Keratinocyte (primary cell): ENCODE measurements at regions not wholly inside any gene's neighbourhood (a gene's known extent, or its start where the extent isn't known, plus 50 kb on each side); places are given as distances from the start of the nearest gene placed in this dataset.
A peak's percentile ranks its signal among the peaks of the same experiment; 100 is the strongest.

Experiments
- DNase-seq: peaks from one replicate; pipeline ENCODE4 v3.0.0-alpha.2; 2011; ENCODE audit warnings: low read depth, missing footprints, low spot score
- FAIRE-seq: peaks from 2 replicates; lab custom pipeline; 2011; peaks lifted over from hg19 to GRCh38; lab: Jason Lieb, UNC
- H2AFZ ChIP-seq: 2 replicates; pipeline ENCODE4 v1.6.0; 2012; ENCODE audit warnings: low read length, control low read depth, inconsistent platforms; ENCODE audit not compliant: control insufficient read depth
- H3K27ac ChIP-seq: 2 replicates; pipeline ENCODE4 v1.5.1; 2011; ENCODE audit warnings: low read length; ENCODE audit not compliant: control insufficient read depth, insufficient read depth
- H3K27me3 ChIP-seq: 3 replicates; pipeline ENCODE4 v1.6.0; 2011; ENCODE audit warnings: low read length; ENCODE audit not compliant: control insufficient read depth, insufficient read depth; ENCODE audit errors: extremely low read depth
- H3K36me3 ChIP-seq, 2 experiments: 2 replicates in 1 of 2; 3 replicates in 1 of 2; pipeline ENCODE4 v1.5.1; 2011; ENCODE audit warnings: low read length in 2 of 2, mild to moderate bottlenecking in 1 of 2; ENCODE audit not compliant: control insufficient read depth in 2 of 2, insufficient read depth in 2 of 2; ENCODE audit errors: extremely low read depth in 1 of 2
- H3K4me1 ChIP-seq: 3 replicates; pipeline ENCODE4 v1.5.1; 2011; ENCODE audit warnings: low read length; ENCODE audit not compliant: control insufficient read depth, insufficient read depth; ENCODE audit errors: extremely low read depth
- H3K4me2 ChIP-seq: 3 replicates; pipeline ENCODE4 v1.6.0; 2011; ENCODE audit warnings: low read depth, low read length; ENCODE audit not compliant: control insufficient read depth, insufficient read depth; ENCODE audit errors: extremely low read depth
- H3K4me3 ChIP-seq, 3 experiments: fragments of 200-600 bp in 1 of 3; sonication (generic) in 1 of 3; 2 replicates in 2 of 3; 3 replicates in 1 of 3; pipeline ENCODE4 v1.5.1; 2011 to 2016; ENCODE audit warnings: low read length in 3 of 3, mild to moderate bottlenecking in 3 of 3, control low read depth in 2 of 3, inconsistent platforms in 1 of 3, low read depth in 1 of 3, mixed read lengths in 1 of 3, mixed run types in 1 of 3, moderate library complexity in 1 of 3; ENCODE audit not compliant: control insufficient read depth in 2 of 3, insufficient read depth in 2 of 3; ENCODE audit errors: extremely low read depth in 1 of 3
- H3K79me2 ChIP-seq: 2 replicates; pipeline ENCODE4 v1.6.0; 2012; ENCODE audit warnings: low read length; ENCODE audit not compliant: control insufficient read depth, insufficient read depth
- H3K9ac ChIP-seq: 3 replicates; pipeline ENCODE4 v1.6.0; 2011; ENCODE audit warnings: low read length; ENCODE audit not compliant: control insufficient read depth, insufficient read depth; ENCODE audit errors: extremely low read depth
- H3K9me1 ChIP-seq: 3 replicates; pipeline ENCODE4 v1.6.0; 2011; ENCODE audit warnings: low read length; ENCODE audit not compliant: control insufficient read depth, insufficient read depth; ENCODE audit errors: extremely low read depth
- H3K9me3 ChIP-seq: 2 replicates; pipeline ENCODE4 v1.5.1; 2012; ENCODE audit warnings: low read depth, low read length; ENCODE audit not compliant: control insufficient read depth
- H4K20me1 ChIP-seq: 3 replicates; pipeline ENCODE4 v1.6.0; 2011; ENCODE audit warnings: low read length; ENCODE audit not compliant: control insufficient read depth, insufficient read depth; ENCODE audit errors: extremely low read depth
- EZH2 ChIP-seq: IDR thresholded peaks from one replicate; pipeline ENCODE4 v1.6.1; 2012; ENCODE audit warnings: inconsistent platforms, mild to moderate bottlenecking, low read length, moderate library complexity
- dilution Hi-C: fragments of 300-500 bp; cut with MboI; formaldehyde crosslinking; loops from one replicate; pipeline ENCODE4 v1.7.0; 2020; ENCODE audit warnings: low sequenced_read_pairs; ENCODE audit not compliant: extremely low pct_ligation_motif_present
- TF ChIP-seq, protein P1 (sequence below), 3 experiments: IDR thresholded peaks in 1 of 3; conservative IDR thresholded peaks in 1 of 3; optimal IDR thresholded peaks in 1 of 3; 2 replicates in 2 of 3; 3 replicates in 1 of 3; pipeline versions ENCODE3 to v1.5.1; 2011; ENCODE audit warnings: low read length in 3 of 3, mild to moderate bottlenecking in 3 of 3, moderate library complexity in 2 of 3, control low read depth in 1 of 3, inconsistent platforms in 1 of 3; ENCODE audit not compliant: insufficient read depth in 2 of 3; ENCODE audit errors: extremely low read depth in 1 of 3

DNA sequence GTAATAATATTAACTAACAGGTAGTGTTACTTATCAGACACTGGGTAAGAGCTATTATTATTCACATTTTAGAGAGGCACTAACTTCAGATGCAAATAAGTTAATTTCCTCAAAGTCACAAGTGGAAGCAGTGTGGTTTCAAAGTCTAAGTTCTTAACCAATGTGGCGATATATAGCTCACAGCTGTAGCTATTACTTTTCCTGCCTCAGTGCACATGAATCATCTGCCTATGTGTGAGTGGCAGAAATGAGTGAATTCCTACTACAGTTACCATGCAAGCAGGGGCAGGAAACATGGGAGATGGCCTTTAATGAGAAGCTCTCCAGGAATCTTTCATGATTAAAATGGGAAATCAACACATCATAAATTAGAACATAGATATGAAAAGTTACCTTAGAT is 126.2 kb upstream of the EYA4 start:
- Histone ChIP-seq H3K27ac (no peak overlapping the region), H3K79me2 (no peaks in the 10 kb centered on the region), H2AFZ (no peak overlapping the region), H3K36me3 (no peaks in the 10 kb centered on the region), H3K4me3 (no peak overlapping the region), H3K4me1 (no peaks in the 10 kb centered on the region), H3K27me3 (no peaks in the 10 kb centered on the region), H4K20me1 (no peaks in the 10 kb centered on the region), H3K4me2 (no peak overlapping the region), H3K9ac (no peak overlapping the region), H3K9me3 (no peaks in the 10 kb centered on the region), H3K9me1 (no peaks in the 10 kb centered on the region)
- DNase-seq (peak; percentile 9), FAIRE-seq (no peak)
- dilution Hi-C loops = no loop called here
- TF ChIP-seq EZH2 = no peak
- TF ChIP-seq, protein P1, sequence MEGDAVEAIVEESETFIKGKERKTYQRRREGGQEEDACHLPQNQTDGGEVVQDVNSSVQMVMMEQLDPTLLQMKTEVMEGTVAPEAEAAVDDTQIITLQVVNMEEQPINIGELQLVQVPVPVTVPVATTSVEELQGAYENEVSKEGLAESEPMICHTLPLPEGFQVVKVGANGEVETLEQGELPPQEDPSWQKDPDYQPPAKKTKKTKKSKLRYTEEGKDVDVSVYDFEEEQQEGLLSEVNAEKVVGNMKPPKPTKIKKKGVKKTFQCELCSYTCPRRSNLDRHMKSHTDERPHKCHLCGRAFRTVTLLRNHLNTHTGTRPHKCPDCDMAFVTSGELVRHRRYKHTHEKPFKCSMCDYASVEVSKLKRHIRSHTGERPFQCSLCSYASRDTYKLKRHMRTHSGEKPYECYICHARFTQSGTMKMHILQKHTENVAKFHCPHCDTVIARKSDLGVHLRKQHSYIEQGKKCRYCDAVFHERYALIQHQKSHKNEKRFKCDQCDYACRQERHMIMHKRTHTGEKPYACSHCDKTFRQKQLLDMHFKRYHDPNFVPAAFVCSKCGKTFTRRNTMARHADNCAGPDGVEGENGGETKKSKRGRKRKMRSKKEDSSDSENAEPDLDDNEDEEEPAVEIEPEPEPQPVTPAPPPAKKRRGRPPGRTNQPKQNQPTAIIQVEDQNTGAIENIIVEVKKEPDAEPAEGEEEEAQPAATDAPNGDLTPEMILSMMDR (optimal IDR thresholded peaks at IDR 0.05 in 1 of 3, IDR thresholded peaks at IDR 0.05 in 1 of 3, conservative IDR thresholded peaks at IDR 0.05 in 1 of 3; ENCODE audit: extremely low read depth in 1 of 3, insufficient read depth in 2 of 3, low read length in 3 of 3) = no peak

DNA sequence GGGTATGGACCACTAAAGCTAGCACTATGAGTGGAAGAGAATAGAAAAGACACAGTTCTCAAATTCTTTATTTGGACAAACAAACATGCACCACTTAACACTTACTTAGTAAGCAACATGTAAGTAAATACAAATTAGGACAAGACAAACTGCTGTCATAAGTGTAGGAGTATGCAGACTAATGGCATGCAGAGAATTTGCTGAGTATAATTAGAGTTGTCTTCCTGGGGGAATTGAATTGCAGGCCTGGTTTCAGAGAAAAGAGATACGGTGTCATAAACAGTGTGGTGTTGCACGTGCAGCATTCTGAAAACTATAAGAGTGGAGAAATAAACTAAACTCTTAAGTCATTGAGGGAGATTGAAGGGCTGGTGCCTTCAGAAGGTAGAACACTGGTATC is 125.2 kb upstream of the EYA4 start:
- no peak for FAIRE-seq
- TF ChIP-seq, protein P1 (optimal IDR thresholded peaks at IDR 0.05 in 1 of 3, IDR thresholded peaks at IDR 0.05 in 1 of 3, conservative IDR thresholded peaks at IDR 0.05 in 1 of 3; ENCODE audit: extremely low read depth in 1 of 3, insufficient read depth in 2 of 3, low read length in 3 of 3) = no peak
- no peak for TF ChIP-seq EZH2
- Histone ChIP-seq H3K27ac (no peak overlapping the region), H4K20me1 (no peaks in the 10 kb centered on the region), H3K4me3 (no peak overlapping the region), H3K4me1 (no peaks in the 10 kb centered on the region), H3K79me2 (no peaks in the 10 kb centered on the region), H2AFZ (no peak overlapping the region), H3K4me2 (no peak overlapping the region), H3K36me3 (no peaks in the 10 kb centered on the region), H3K9ac (no peak overlapping the region), H3K9me1 (no peaks in the 10 kb centered on the region), H3K27me3 (no peaks in the 10 kb centered on the region), H3K9me3 (no peaks in the 10 kb centered on the region)
- dilution Hi-C loops = no loop called here
- no peak for DNase-seq
